ENCODE measurements at regions not wholly inside any gene's neighbourhood (a gene's known extent, or its start where the extent isn't known, plus 50 kb on each side); places are given as distances from the start of the nearest gene placed in this dataset.

DNA sequence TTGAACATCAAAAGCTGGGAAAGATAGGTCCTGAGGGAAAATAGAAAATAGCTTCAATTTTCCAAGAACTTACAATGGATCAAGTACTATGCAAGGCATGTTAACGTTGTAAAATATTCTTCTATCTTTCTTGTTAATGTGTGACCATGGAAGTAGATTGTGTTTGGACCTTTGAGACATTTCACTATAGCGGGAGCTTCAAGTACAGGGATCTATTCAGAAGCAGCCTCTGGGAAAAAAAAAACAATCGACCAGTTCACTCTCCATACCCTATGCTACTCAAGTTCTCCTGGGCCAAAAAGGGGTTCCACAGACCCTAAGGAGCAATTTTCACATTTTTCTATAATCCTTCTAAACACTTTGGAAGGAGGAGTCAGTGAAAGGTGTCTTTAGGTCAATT, 54.1 kb upstream of the ATP10B start:
- Histone ChIP-seq H4K20me1 (ENCODE audit: insufficient read depth) (no peaks in the 10 kb centered on the region), H2AFZ (ENCODE audit: low read depth, low read length, poor library complexity, severe bottlenecking) (no peak overlapping the region), H3K9ac (ENCODE audit: low read length) (no peak overlapping the region), H3K36me3 (ENCODE audit: control insufficient read depth in 1 of 2, insufficient read depth in 2 of 2, low read length in 2 of 2) (no peaks in the 10 kb centered on the region), H3K4me2 (ENCODE audit: low read length) (no peak overlapping the region), H3K4me1 (ENCODE audit: control insufficient read depth in 1 of 2, insufficient read depth in 2 of 2, low read length in 2 of 2) (no peaks in the 10 kb centered on the region), H3K4me3 (replicated peaks in 1 of 2; ENCODE audit: low read depth in 1 of 2, low read length in 2 of 2) (no peak overlapping the region), H3K79me2 (ENCODE audit: insufficient read depth, low read length) (no peaks in the 10 kb centered on the region), H3K27ac (ENCODE audit: low read depth, low read length) (no peak overlapping the region), H3K27me3 (ENCODE audit: insufficient read depth, low read length) (no peaks in the 10 kb centered on the region), H3K9me3 (ENCODE audit: control insufficient read depth in 1 of 2, insufficient read depth in 1 of 2, low read depth in 1 of 2, low read length in 2 of 2) (no peaks in the 10 kb centered on the region), H3K9me2 (ENCODE audit: insufficient read depth) (no peaks in the 10 kb centered on the region)
- ATAC-seq (no peak), DNase-seq (ENCODE audit: low read depth, low spot score) (no peak)
- BruUV-seq (replicated peaks) = no TSS peak
- ChIA-PET RAD21 (ENCODE audit: low non-redundant PET in 1 of 2, low total read pairs in 2 of 2, uncharacterized antibody in 2 of 2, unreplicated experiment in 2 of 2) (no interaction called here), POLR2A (no interaction called here), CTCF (no interaction called here)
- intact Hi-C loops (cut with micrococcal nuclease) = no loop called here
- TF ChIP-seq YY1 (IDR thresholded peaks at IDR 0.05; ENCODE audit: extremely low read depth, insufficient replicate concordance, low read depth, low read length) = no peak
- TF ChIP-seq EZH2 (IDR thresholded peaks at IDR 0.05) = no peak
- TF ChIP-seq ZFX (IDR thresholded peaks at IDR 0.05) = no peak
- TF ChIP-seq REST (IDR thresholded peaks at IDR 0.05; ENCODE audit: low read depth) = no peak
- no peak for TF ChIP-seq ZNF274 (IDR thresholded peaks at IDR 0.05; ENCODE audit: low read depth, low read length)

DNA sequence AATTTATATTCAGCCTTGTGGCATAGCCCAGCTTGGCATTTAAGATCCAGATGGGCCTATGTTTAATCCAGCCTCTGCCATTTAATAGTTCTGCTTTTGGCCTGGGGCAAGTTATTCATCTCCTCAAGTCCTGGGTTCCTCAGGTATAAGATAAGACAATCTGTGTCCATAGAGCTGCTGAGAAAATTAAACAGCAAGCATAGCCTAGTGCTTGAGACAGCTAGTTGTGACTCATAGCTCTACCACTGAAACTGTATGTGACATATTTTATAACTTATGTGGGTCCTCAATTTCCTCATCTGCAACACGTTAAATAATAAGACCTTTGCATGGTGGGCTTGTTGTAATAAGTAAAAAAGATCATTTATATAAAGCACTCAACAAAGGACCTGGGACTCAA, 53.3 kb upstream of the ATP10B start:
- H3K27me3 ChIP-seq (ENCODE audit: insufficient read depth, low read length) = no peaks in the 10 kb centered on the region
- ATAC-seq (no peak), DNase-seq (ENCODE audit: low read depth, low spot score) (no peak)
- RAD21 ChIA-PET (ENCODE audit: low non-redundant PET in 1 of 2, low total read pairs in 2 of 2, uncharacterized antibody in 2 of 2, unreplicated experiment in 2 of 2) = no interaction called here
- H3K9ac ChIP-seq (ENCODE audit: low read length) = no peak overlapping the region
- H3K36me3 ChIP-seq (ENCODE audit: control insufficient read depth in 1 of 2, insufficient read depth in 2 of 2, low read length in 2 of 2) = no peaks in the 10 kb centered on the region
- intact Hi-C loops (cut with micrococcal nuclease) = no loop called here
- POLR2A ChIA-PET = no interaction called here
- no peaks in the 10 kb centered on the region for H3K9me3 ChIP-seq (ENCODE audit: control insufficient read depth in 1 of 2, insufficient read depth in 1 of 2, low read depth in 1 of 2, low read length in 2 of 2)
- no peaks in the 10 kb centered on the region for H3K79me2 ChIP-seq (ENCODE audit: insufficient read depth, low read length)
- no peaks in the 10 kb centered on the region for H3K4me1 ChIP-seq (ENCODE audit: control insufficient read depth in 1 of 2, insufficient read depth in 2 of 2, low read length in 2 of 2)
- H4K20me1 ChIP-seq (ENCODE audit: insufficient read depth) = no peaks in the 10 kb centered on the region
- H2AFZ ChIP-seq (ENCODE audit: low read depth, low read length, poor library complexity, severe bottlenecking) = no peak overlapping the region
- no peaks in the 10 kb centered on the region for H3K9me2 ChIP-seq (ENCODE audit: insufficient read depth)
- H3K4me2 ChIP-seq (ENCODE audit: low read length) = no peak overlapping the region
- H3K4me3 ChIP-seq (replicated peaks in 1 of 2; ENCODE audit: low read depth in 1 of 2, low read length in 2 of 2) = no peak overlapping the region
- H3K27ac ChIP-seq (ENCODE audit: low read depth, low read length) = no peak overlapping the region
- BruUV-seq (replicated peaks) = no TSS peak
- CTCF ChIA-PET = no interaction called here
- TF ChIP-seq EZH2 (IDR thresholded peaks at IDR 0.05) (no peak), RAD21 (IDR thresholded peaks at IDR 0.05; ENCODE audit: low read depth) (no peak), TCF7L2 (IDR thresholded peaks at IDR 0.05; ENCODE audit: borderline replicate concordance, extremely low read depth, insufficient read depth, insufficient read length) (no peak), ZFX (IDR thresholded peaks at IDR 0.05) (no peak), SRF (IDR thresholded peaks at IDR 0.05; ENCODE audit: low read depth) (no peak), SP1 (IDR thresholded peaks at IDR 0.05; ENCODE audit: low read depth) (no peak), JUND (IDR thresholded peaks at IDR 0.05) (no peak), ZNF274 (IDR thresholded peaks at IDR 0.05; ENCODE audit: low read depth, low read length) (no peak), CTCF (IDR thresholded peaks at IDR 0.05 in 2 of 3, conservative IDR thresholded peaks at IDR 0.05 in 1 of 3; ENCODE audit: borderline replicate concordance in 1 of 3, insufficient read depth in 1 of 3, low read depth in 2 of 3, low read length in 2 of 3) (no peak), ELF1 (IDR thresholded peaks at IDR 0.05; ENCODE audit: borderline replicate concordance, low read depth) (no peak), SIN3A (IDR thresholded peaks at IDR 0.05; ENCODE audit: low read depth) (no peak), ZBTB33 (IDR thresholded peaks at IDR 0.05; ENCODE audit: extremely low read depth, insufficient replicate concordance, low read length) (no peak)

Data from HCT116 (cell line).